GM19035 (cell line): ENCODE measurements at regions not wholly inside any gene's neighbourhood (a gene's known extent, or its start where the extent isn't known, plus 50 kb on each side); places are given as distances from the start of the nearest gene placed in this dataset.

Source experiments
- ATAC-seq: cut with Tn5 transposase; IDR thresholded peaks from one replicate; pipeline ENCODE4 v1.9.1; 2021; ENCODE audit not compliant: unreplicated experiment

- ATAC-seq = no peak
These were observed 50.7 kb upstream of the NOCT start for GRCh38 chr4:138964716-138965426.

- ATAC-seq = no peak
These were observed 52.2 kb upstream of the NOCT start for GRCh38 chr4:138963412-138963811.

GRCh38 chr4:138961664-138962063 is 53.9 kb upstream of the NOCT start:
- ATAC-seq = no peak

GRCh38 chr4:138961129-138961528 is 54.5 kb upstream of the NOCT start:
- no peak for ATAC-seq

GRCh38 chr4:138960175-138960710 is 55.3 kb upstream of the NOCT start:
- ATAC-seq = no peak

- no peak for ATAC-seq
These were observed 56.3 kb upstream of the NOCT start for GRCh38 chr4:138959097-138959815.

GRCh38 chr4:138958519-138958918 is 57.1 kb upstream of the NOCT start:
- ATAC-seq = no peak

GRCh38 chr4:138957302-138957701 is 58.3 kb upstream of the NOCT start:
- no peak for ATAC-seq

GRCh38 chr4:138954428-138954827 is 61.2 kb upstream of the NOCT start:
- ATAC-seq = no peak

GRCh38 chr4:138953961-138954371 is 61.6 kb upstream of the NOCT start:
- ATAC-seq = no peak

- no peak for ATAC-seq
These were observed 63.2 kb upstream of the NOCT start for GRCh38 chr4:138952411-138952810.

- no peak for ATAC-seq
These were observed 63.8 kb upstream of the NOCT start for GRCh38 chr4:138951764-138952163.

- ATAC-seq = no peak
These were observed 65.7 kb upstream of the NOCT start for GRCh38 chr4:138949866-138950265.

GRCh38 chr4:138948918-138949317 is 66.7 kb upstream of the NOCT start:
- ATAC-seq = no peak

GRCh38 chr4:138946306-138946705 is 69.3 kb upstream of the NOCT start:
- no peak for ATAC-seq

- no peak for ATAC-seq
These were observed 69.7 kb upstream of the NOCT start for GRCh38 chr4:138945840-138946239.

GRCh38 chr4:138945401-138945800 is 70.2 kb upstream of the NOCT start:
- ATAC-seq = no peak

- no peak for ATAC-seq
These were observed 71.7 kb upstream of the NOCT start for GRCh38 chr4:138943893-138944292.

- ATAC-seq = no peak
These were observed 74.5 kb upstream of the NOCT start for GRCh38 chr4:138941037-138941436.

GRCh38 chr4:138939960-138940359 is 75.6 kb upstream of the NOCT start:
- ATAC-seq = no peak

- peak; percentile 76 for ATAC-seq
These were observed 77.3 kb upstream of the NOCT start for GRCh38 chr4:138938366-138938690.

- ATAC-seq = no peak
These were observed 80.3 kb upstream of the NOCT start for GRCh38 chr4:138935135-138935807.
